T-helper 17 cell (primary cell): ENCODE measurements at regions not wholly inside any gene's neighbourhood (a gene's known extent, or its start where the extent isn't known, plus 50 kb on each side); places are given as distances from the start of the nearest gene placed in this dataset.

ENCODE experiments used
- ATAC-seq: fragments of 150-1000 bp; cut with Tn5 transposase; 2 replicates; pipeline ENCODE4 v1.10.0; 2021; ENCODE audit warnings: mild to moderate bottlenecking, moderate library complexity
- DNase-seq, 3 donors: peaks; one replicate each; pipeline versions ENCODE4 v3.0.0 to v3.0.0-alpha.2; 2020 to 2021
- H3K9me3 ChIP-seq: one replicate; pipeline ENCODE4 v1.7.0; 2013; ENCODE audit warnings: low read length, mild to moderate bottlenecking; ENCODE audit not compliant: control insufficient read depth, poor library complexity, severe bottlenecking
- H3K27ac Mint-ChIP-seq: one replicate; pipeline ENCODE4 v1.8.0; 2022; ENCODE audit warnings: mild to moderate bottlenecking, moderate library complexity, mixed read lengths
- H3K27me3 Mint-ChIP-seq: one replicate; pipeline ENCODE4 v1.8.0; 2022; ENCODE audit warnings: mixed read lengths
- H3K36me3 Mint-ChIP-seq: one replicate; pipeline ENCODE4 v1.8.0; 2022; ENCODE audit warnings: low read depth, mixed read lengths
- H3K4me1 Mint-ChIP-seq: one replicate; pipeline ENCODE4 v1.8.0; 2022; ENCODE audit warnings: mild to moderate bottlenecking, mixed read lengths
- H3K4me3 Mint-ChIP-seq: one replicate; pipeline ENCODE4 v1.8.0; 2022; ENCODE audit warnings: mild to moderate bottlenecking, moderate library complexity, mixed read lengths

GRCh38 chr15:29593111-29593510 is 229.2 kb downstream of the TJP1 start:
- DNase-seq, result no peak
- no peaks in the 10 kb centered on the region for H3K36me3 Mint-ChIP-seq
- no peak for ATAC-seq
- no peaks in the 10 kb centered on the region for H3K9me3 ChIP-seq
- H3K4me1 Mint-ChIP-seq, result no peaks in the 10 kb centered on the region
- H3K27me3 Mint-ChIP-seq, result no peaks in the 10 kb centered on the region
- no peak overlapping the region for H3K27ac Mint-ChIP-seq
- no peak overlapping the region for H3K4me3 Mint-ChIP-seq

- ATAC-seq (no peak), DNase-seq (no peak)
- Mint-ChIP-seq H3K27ac (no peak overlapping the region), H3K4me3 (no peak overlapping the region), H3K4me1 (no peaks in the 10 kb centered on the region), H3K36me3 (no peaks in the 10 kb centered on the region), H3K27me3 (no peaks in the 10 kb centered on the region)
- no peaks in the 10 kb centered on the region for H3K9me3 ChIP-seq
These were observed 231.6 kb downstream of the TJP1 start for GRCh38 chr15:29590701-29591100.

- ATAC-seq, result no peak
- no peaks in the 10 kb centered on the region for H3K4me1 Mint-ChIP-seq
- H3K4me3 Mint-ChIP-seq, result no peak overlapping the region
- no peaks in the 10 kb centered on the region for H3K27me3 Mint-ChIP-seq
- no peaks in the 10 kb centered on the region for H3K36me3 Mint-ChIP-seq
- no peak overlapping the region for H3K27ac Mint-ChIP-seq
- no peak for DNase-seq
- no peaks in the 10 kb centered on the region for H3K9me3 ChIP-seq
These were observed 232.3 kb downstream of the TJP1 start for GRCh38 chr15:29589975-29590374.

GRCh38 chr15:29589416-29589815 is 232.9 kb downstream of the TJP1 start:
- no peaks in the 10 kb centered on the region for H3K9me3 ChIP-seq
- Mint-ChIP-seq H3K4me3 (no peak overlapping the region), H3K36me3 (no peaks in the 10 kb centered on the region), H3K27me3 (no peaks in the 10 kb centered on the region), H3K27ac (no peak overlapping the region), H3K4me1 (no peaks in the 10 kb centered on the region)
- no peak for DNase-seq
- no peak for ATAC-seq

- peaks cover 43% of the 10 kb centered on the region for H3K27me3 Mint-ChIP-seq
These were observed 248.9 kb downstream of the TJP1 start for GRCh38 chr15:29573197-29573838.

GRCh38 chr15:29571792-29572431 is 250.4 kb downstream of the TJP1 start:
- H3K4me3 Mint-ChIP-seq, result peak overlapping the region; percentile 19
- DNase-seq (no peak), ATAC-seq (no peak)
- peaks cover 57% of the 10 kb centered on the region for H3K27me3 Mint-ChIP-seq
- no peak overlapping the region for H3K27ac Mint-ChIP-seq
- H3K9me3 ChIP-seq, result no peaks in the 10 kb centered on the region
- no peaks in the 10 kb centered on the region for H3K36me3 Mint-ChIP-seq
- no peaks in the 10 kb centered on the region for H3K4me1 Mint-ChIP-seq

More at GRCh38 chr15:29573197-29573838, 248.9 kb downstream of the TJP1 start:
- no peak for DNase-seq
- Mint-ChIP-seq H3K27ac (no peak overlapping the region), H3K4me3 (no peak overlapping the region), H3K36me3 (no peaks in the 10 kb centered on the region), H3K4me1 (no peaks in the 10 kb centered on the region)
- no peak for ATAC-seq
- H3K9me3 ChIP-seq, result no peaks in the 10 kb centered on the region

GRCh38 chr15:29570948-29571791 is 251.1 kb downstream of the TJP1 start:
- Mint-ChIP-seq H3K36me3 (no peaks in the 10 kb centered on the region), H3K27ac (no peak overlapping the region), H3K4me1 (no peaks in the 10 kb centered on the region), H3K4me3 (peak overlapping the region; percentile 19), H3K27me3 (peaks cover 58% of the 10 kb centered on the region)
- DNase-seq (no peak), ATAC-seq (no peak)
- H3K9me3 ChIP-seq, result no peaks in the 10 kb centered on the region

- no peaks in the 10 kb centered on the region for H3K36me3 Mint-ChIP-seq
- DNase-seq (no peak), ATAC-seq (no peak)
- peaks cover 58% of the 10 kb centered on the region for H3K27me3 Mint-ChIP-seq
- H3K4me1 Mint-ChIP-seq, result no peaks in the 10 kb centered on the region
- no peak overlapping the region for H3K27ac Mint-ChIP-seq
- H3K4me3 Mint-ChIP-seq, result no peak overlapping the region
- H3K9me3 ChIP-seq, result no peaks in the 10 kb centered on the region
These were observed 251.9 kb downstream of the TJP1 start for GRCh38 chr15:29570121-29570947.

GRCh38 chr15:29569533-29570092 is 252.7 kb downstream of the TJP1 start:
- H3K9me3 ChIP-seq, result no peaks in the 10 kb centered on the region
- H3K4me1 Mint-ChIP-seq, result no peaks in the 10 kb centered on the region
- no peak for ATAC-seq
- H3K4me3 Mint-ChIP-seq, result peak overlapping the region; percentile 64
- no peaks in the 10 kb centered on the region for H3K36me3 Mint-ChIP-seq
- H3K27me3 Mint-ChIP-seq, result peaks cover 57% of the 10 kb centered on the region
- no peak overlapping the region for H3K27ac Mint-ChIP-seq
- no peak for DNase-seq

- Mint-ChIP-seq H3K4me1 (no peaks in the 10 kb centered on the region), H3K27ac (no peak overlapping the region), H3K36me3 (no peaks in the 10 kb centered on the region), H3K27me3 (peaks cover 51% of the 10 kb centered on the region), H3K4me3 (peak overlapping the region; percentile 64)
- ATAC-seq, result no peak
- no peak for DNase-seq
- no peaks in the 10 kb centered on the region for H3K9me3 ChIP-seq
These were observed 253.3 kb downstream of the TJP1 start for GRCh38 chr15:29568840-29569532.

- no peaks in the 10 kb centered on the region for H3K4me1 Mint-ChIP-seq
- H3K9me3 ChIP-seq, result no peaks in the 10 kb centered on the region
- peaks cover 40% of the 10 kb centered on the region for H3K27me3 Mint-ChIP-seq
- DNase-seq (no peak), ATAC-seq (no peak)
- H3K4me3 Mint-ChIP-seq, result no peak overlapping the region
- no peaks in the 10 kb centered on the region for H3K36me3 Mint-ChIP-seq
- H3K27ac Mint-ChIP-seq, result no peak overlapping the region
These were observed 254.9 kb downstream of the TJP1 start for GRCh38 chr15:29567336-29567735.

GRCh38 chr15:29566914-29567313 is 255.4 kb downstream of the TJP1 start:
- DNase-seq, result no peak
- no peaks in the 10 kb centered on the region for H3K9me3 ChIP-seq
- Mint-ChIP-seq H3K27ac (no peak overlapping the region), H3K4me3 (no peak overlapping the region), H3K27me3 (peaks cover 36% of the 10 kb centered on the region), H3K36me3 (no peaks in the 10 kb centered on the region), H3K4me1 (no peaks in the 10 kb centered on the region)
- ATAC-seq, result no peak
